ENCODE measurements at regions not wholly inside any gene's neighbourhood (a gene's known extent, or its start where the extent isn't known, plus 50 kb on each side); places are given as distances from the start of the nearest gene placed in this dataset.
"Not testable (repeated sequence)": the region's sequence is repeated elsewhere in the genome, so short reads cannot be mapped to it uniquely, and the experiment has no call there.

GRCh38 chr3:55249156-55249555, 237.9 kb downstream of the WNT5A start:
- TF ChIP-seq CTCF, POLR2A (IDR thresholded peaks at IDR 0.05): not testable (repeated sequence)
